ELR (cell line): ENCODE measurements at regions not wholly inside any gene's neighbourhood (a gene's known extent, or its start where the extent isn't known, plus 50 kb on each side); places are given as distances from the start of the nearest gene placed in this dataset.
"Not testable (repeated sequence)": the region's sequence is repeated elsewhere in the genome, so short reads cannot be mapped to it uniquely, and the experiment has no call there.

Experiments used
- DNase-seq: peaks from one replicate; pipeline ENCODE4 v3.0.0-alpha.2; 2015; ENCODE audit warnings: low read depth

DNA sequence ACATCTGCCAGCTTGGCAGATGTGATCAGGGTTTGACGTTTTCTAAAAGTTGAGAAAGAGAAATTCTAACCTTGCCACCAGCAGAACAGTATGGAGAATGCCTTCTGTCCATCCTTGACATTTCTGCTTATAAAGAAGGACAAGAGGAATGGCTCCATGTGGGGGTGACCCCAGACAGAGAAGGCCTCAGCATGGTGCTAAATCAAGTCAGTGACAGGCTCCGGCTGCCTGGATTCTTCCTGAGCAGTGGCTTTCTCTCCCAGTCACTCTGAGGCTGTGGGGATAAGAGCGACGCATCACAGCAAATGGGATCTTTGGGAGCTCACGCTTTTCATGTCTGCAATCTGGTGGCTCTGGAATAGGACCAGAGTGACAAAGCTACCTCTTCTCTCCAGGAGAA lies 640.2 kb upstream of the CAMK1G start:
- no peak for DNase-seq

DNA sequence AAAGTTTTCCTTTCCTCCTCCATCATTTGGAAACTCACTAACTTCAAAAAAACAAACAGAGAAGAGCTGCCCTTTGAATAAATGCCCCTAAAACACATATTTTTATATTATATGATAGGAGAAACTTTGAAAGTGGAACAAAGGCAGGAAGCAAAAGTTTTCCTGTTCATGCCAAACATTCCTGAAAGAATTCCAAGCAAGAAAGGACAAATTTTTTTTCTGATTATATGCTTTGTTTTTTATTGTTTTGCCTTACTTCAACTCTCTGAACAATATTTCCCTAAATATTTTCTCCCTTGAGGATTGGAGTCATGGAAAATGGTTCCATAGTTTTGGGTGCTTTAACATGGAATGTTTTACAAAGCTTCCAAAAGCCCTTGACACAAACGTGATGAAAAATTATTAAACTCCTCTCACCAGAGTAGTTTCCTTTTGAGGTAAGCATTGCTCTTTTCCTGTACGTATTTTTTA lies 638.5 kb upstream of the CAMK1G start:
- DNase-seq, result no peak

DNA sequence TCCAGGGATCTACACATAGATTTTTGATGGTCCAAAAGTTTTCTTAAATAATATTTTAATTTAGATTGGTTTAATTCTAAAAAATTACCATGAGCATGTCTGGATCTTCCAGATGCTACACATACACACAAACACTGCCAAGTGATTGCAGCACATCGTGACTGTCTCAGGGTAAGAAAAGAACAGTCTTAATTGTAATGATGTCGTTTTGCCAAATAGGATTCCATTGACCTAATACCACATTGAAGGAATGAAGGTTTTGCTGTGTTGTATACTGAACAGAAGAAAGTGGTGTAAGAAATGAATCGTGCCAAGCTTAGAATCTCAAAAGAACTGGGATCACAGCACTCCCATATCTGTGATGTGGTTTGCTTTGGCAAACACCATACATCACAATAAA lies 633.3 kb upstream of the CAMK1G start:
- DNase-seq, result no peak

- no peak for DNase-seq
Observed at GRCh38 chr1:208951026-208951525, 632.4 kb upstream of the CAMK1G start.

DNA sequence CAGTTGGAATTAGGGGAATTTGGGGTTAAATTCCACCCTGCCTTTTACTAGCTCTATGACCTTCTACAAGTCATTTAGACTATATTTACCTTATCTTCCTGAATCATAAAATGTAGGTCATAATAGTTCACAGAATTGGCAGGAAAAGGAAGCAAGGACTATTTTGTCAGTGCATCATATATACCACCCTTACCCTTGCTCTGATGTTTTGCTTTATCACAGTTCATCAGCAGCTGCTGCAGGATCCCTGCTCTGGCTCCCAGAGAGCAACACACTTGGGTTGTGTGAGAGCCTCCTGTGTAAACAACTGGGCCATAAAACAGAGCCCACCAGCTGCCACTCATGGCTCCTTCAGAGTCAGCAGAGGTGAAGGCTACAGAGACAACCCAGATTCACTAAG lies 631.6 kb upstream of the CAMK1G start:
- DNase-seq, result no peak

- DNase-seq, result no peak
Observed at GRCh38 chr1:208962867-208963266, 620.6 kb upstream of the CAMK1G start.

DNA sequence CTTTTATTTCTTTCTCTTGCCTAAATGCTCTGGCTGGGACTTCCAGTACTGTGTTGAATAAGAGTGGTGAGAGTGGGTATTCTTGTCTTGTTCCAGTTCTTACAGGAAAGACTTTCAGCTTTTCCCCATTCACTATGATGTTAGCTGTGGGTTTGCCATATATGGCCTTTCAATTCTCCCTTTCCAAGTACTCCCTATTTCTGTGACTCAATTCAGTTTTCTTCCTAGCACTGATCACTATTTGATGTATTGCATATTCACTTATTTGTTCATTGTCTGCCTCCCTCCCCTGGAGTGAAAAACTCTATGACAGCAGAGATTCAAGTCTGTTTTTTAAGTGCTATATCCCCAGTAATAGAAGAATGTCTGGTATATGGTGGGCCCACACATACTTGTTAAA lies 618.2 kb upstream of the CAMK1G start:
- DNase-seq, result no peak

DNA sequence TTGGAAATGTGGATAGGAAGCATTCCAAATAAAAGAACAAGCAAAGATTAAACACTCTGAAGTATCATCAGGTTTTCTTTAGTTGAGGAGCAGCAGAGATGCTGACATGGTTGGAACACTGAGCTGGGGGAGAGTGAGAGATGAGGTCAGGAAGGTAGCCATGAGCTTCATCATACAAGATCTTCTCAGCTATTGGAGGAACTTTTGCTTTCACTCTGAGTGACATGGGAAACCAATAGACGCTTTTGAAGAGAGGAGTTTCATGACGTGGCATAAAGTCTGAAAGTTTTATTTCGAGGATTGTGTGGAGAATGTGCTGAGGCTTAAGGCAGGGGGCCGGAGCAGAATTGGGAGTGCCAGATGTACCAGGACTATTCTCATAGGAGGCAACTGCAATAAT lies 616.2 kb upstream of the CAMK1G start:
- no peak for DNase-seq

GRCh38 chr1:208974717-208975116 lies 608.8 kb upstream of the CAMK1G start:
- no peak for DNase-seq

GRCh38 chr1:208975456-208975855 lies 608.1 kb upstream of the CAMK1G start:
- no peak for DNase-seq

DNA sequence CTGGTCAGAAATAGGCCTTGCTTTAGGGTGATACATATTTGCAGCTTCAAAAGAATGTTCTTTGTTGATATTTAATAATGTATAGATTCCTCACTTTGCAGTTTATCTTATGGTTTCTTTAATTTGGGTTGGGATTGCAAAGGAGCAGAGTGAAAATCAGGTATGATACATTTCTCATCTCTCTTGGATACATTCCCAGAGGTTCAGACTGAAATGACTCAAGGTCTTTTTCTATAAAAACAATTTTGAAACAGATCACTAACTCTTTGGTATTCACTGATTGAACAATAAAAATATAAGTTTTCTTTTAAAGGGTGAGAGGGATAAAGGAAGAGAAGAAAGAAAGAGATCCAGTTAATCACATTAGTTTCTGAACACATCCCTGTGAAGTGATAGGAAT lies 606.5 kb upstream of the CAMK1G start:
- peak; percentile 13 for DNase-seq

- DNase-seq, result peak; percentile 37
Observed at GRCh38 chr1:208977638-208978256, 605.8 kb upstream of the CAMK1G start.

- peak; percentile 5 for DNase-seq
Observed at GRCh38 chr1:208979776-208980175, 603.7 kb upstream of the CAMK1G start.

DNA sequence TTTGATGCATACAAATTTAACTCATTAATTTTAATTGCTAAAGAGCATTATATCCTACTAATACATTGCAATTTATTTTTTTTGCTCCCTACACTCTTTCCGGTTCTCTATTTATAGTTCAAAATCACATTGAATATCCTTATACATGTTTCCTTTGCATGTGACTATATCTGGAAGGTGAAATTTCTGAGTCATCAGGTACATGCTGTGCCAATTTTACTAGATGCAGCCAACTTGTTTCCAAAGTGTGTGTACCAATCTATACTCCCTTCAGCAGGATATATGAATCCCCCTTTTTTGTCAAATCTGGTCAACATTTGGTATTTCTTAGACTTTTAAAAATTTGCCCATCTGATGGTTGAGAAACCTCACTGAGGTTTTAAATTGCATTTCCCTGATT lies 602.9 kb upstream of the CAMK1G start:
- DNase-seq, result no peak

DNA sequence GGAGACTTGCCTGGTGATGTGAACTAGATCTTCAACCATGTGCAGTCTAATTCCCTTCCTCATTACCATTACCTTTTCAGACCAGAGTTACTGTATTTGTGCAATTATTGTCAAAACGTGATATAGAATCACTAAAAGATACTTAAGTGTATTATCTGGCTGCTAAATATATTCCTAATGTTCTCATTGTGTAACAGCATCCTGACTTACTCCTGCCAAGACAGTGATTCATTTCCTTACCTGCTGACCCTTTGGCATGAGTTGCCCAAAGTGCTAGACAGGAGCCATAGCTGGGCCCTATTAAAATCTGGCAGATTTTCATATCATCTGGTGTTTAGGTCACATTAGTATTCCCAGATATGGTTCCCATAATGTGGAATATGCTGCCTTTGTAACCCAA lies 598.3 kb upstream of the CAMK1G start:
- no peak for DNase-seq

DNA sequence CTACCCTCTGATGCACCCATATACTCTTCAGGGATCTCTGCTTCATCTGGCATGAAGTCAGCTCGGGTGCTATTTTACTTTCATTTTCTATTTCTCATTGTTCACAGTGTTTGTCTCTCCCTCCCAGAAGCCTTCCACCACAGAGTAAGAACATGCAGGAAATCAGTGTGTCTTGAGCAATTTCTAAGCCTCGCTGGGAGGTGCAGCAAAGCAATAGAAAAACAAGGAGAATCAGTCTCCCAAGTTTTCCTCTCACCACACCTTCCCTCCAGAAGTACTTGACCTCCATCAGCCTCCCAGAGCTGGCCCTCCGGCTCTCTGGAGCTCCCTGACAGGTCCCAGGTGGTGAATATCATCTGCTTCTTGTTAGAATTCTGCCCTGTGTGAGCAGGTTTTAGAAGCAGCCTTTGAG lies 594.7 kb upstream of the CAMK1G start:
- peak; percentile 67 for DNase-seq

DNA sequence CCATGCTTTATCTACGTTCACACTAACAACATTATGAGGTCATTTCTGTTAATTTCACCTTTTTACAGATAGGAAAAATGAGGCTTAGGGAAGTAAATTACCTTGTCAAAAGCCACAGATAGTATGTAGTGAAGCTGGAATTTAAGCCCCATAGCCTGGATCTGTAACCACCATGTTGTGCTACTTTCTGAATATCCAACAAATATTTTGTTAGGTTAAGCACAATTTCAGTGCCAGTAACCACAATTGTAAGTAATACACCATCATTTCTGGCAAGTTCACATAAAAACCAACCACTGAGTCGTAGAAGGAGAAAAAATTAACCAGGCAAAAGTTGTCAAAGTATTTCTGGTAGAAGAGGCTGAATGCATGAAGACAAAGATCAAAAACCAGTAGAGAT lies 593.1 kb upstream of the CAMK1G start:
- DNase-seq, result no peak

- DNase-seq, result not testable (repeated sequence)
Observed at GRCh38 chr1:208997053-208997452, 586.5 kb upstream of the CAMK1G start.

GRCh38 chr1:208997726-208998312 lies 585.7 kb upstream of the CAMK1G start:
- DNase-seq, result peak; percentile 57

DNA sequence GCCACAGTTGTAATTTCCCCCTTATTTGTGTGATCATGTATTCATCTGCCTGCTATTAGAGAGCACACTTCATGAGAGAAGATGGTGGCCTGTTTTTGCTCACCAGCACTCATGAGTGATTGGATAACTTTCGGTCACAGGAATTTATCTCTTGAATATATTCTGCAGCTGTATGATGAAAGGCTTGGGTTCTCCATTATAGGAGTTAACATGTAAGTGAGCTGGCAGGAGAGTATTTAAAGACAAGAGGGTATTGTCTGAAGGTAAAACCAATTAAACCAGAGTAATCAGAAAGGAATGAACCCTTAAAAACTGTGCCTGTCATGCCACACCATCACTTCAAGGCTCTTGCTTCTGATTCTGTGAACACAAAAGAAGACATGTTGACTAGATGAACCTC lies 574.9 kb upstream of the CAMK1G start:
- no peak for DNase-seq

DNA sequence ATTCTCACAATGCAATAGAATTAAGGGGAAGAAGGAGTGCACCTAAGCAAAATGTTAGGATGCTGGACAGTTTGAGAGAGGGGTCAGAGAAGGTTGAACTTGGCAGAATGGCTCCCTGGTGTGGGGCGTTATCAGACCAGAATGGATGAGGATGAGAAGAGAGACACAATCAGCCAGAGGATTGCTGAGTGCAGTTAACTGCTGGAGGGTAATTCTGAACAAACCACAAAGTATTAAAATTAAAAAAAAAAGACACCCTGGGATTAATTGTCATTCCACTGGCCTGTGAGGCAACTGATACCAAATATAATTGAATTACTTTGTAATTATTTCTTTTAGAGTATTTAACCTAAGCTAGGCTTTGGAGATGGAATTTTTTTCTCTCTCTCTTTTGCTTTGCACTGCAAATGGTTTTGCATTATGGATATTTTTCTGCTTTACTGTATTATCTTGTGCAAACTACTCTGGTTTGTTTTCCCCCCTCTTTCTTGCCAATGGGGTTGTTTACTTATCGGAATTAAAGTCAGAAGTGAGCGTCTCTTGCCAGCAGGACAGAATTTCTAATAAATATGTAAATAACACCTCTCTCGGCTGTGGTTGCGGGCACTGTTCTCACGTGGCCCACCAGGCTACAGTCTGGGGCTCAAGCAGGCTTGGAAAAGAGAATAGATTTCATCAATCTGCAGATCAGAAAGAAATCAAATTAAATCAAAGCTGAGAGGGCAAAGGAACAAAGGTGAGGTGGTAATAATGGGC lies 572.9 kb upstream of the CAMK1G start:
- no peak for DNase-seq

GRCh38 chr1:209012443-209013196 lies 570.9 kb upstream of the CAMK1G start:
- DNase-seq, result no peak

DNA sequence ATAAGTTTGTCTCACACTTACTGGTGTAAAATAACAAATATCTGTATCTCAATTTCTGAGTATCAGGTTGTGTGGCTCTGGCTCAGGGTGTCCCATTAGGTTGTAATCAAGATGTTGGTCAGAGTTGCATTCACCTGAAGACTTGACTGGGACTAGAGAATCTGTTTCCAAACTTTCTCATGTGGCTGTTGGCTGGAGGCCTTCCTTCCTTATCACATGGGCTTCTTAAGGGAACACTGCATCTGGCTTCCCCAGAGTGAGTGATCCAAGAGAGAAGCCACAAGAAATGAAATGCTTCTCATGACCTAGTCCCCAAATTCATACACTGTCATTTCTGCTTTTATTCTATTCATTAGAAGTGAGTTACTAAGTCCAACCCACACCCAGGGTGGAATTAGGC lies 568.4 kb upstream of the CAMK1G start:
- no peak for DNase-seq
